HG02852 (cell line): ENCODE measurements at regions not wholly inside any gene's neighbourhood (a gene's known extent, or its start where the extent isn't known, plus 50 kb on each side); places are given as distances from the start of the nearest gene placed in this dataset.

Experiments
- ATAC-seq: cut with Tn5 transposase; IDR thresholded peaks from one replicate; pipeline ENCODE4 v1.9.1; 2021; ENCODE audit warnings: mild to moderate bottlenecking, moderate library complexity; ENCODE audit not compliant: unreplicated experiment

GRCh38 chr3:94179059-94179458 lies 116.2 kb downstream of the NSUN3 start:
- no peak for ATAC-seq

- no peak for ATAC-seq
These were observed 120.7 kb downstream of the NSUN3 start for GRCh38 chr3:94183551-94183950.

- no peak for ATAC-seq
These were observed 121.9 kb downstream of the NSUN3 start for GRCh38 chr3:94184781-94185180.

- ATAC-seq, result no peak
These were observed 122.9 kb downstream of the NSUN3 start for GRCh38 chr3:94185753-94186152.

GRCh38 chr3:94187697-94188096 lies 124.8 kb downstream of the NSUN3 start:
- ATAC-seq, result no peak

- no peak for ATAC-seq
These were observed 132.5 kb downstream of the NSUN3 start for GRCh38 chr3:94195381-94195780.

GRCh38 chr3:94206291-94206690 lies 143.4 kb downstream of the NSUN3 start:
- ATAC-seq, result no peak

GRCh38 chr3:94210256-94210655 lies 147.4 kb downstream of the NSUN3 start:
- no peak for ATAC-seq

GRCh38 chr3:94217406-94217805 lies 154.5 kb downstream of the NSUN3 start:
- no peak for ATAC-seq

GRCh38 chr3:94220426-94220825 lies 157.6 kb downstream of the NSUN3 start:
- ATAC-seq, result no peak

- ATAC-seq, result no peak
These were observed 159.0 kb downstream of the NSUN3 start for GRCh38 chr3:94221829-94222228.

GRCh38 chr3:94225148-94225865 lies 162.4 kb downstream of the NSUN3 start:
- ATAC-seq, result no peak

- no peak for ATAC-seq
These were observed 163.2 kb downstream of the NSUN3 start for GRCh38 chr3:94226078-94226477.

- no peak for ATAC-seq
These were observed 170.1 kb downstream of the NSUN3 start for GRCh38 chr3:94232921-94233320.

- peak; percentile 61 for ATAC-seq
These were observed 171.4 kb downstream of the NSUN3 start for GRCh38 chr3:94234177-94234788.

GRCh38 chr3:94241986-94242385 lies 179.1 kb downstream of the NSUN3 start:
- no peak for ATAC-seq

- no peak for ATAC-seq
These were observed 183.3 kb downstream of the NSUN3 start for GRCh38 chr3:94246171-94246570.

GRCh38 chr3:94248042-94248441 lies 185.2 kb downstream of the NSUN3 start:
- no peak for ATAC-seq

GRCh38 chr3:94249491-94250079 lies 186.7 kb downstream of the NSUN3 start:
- peak; percentile 96 for ATAC-seq

GRCh38 chr3:94251566-94251965 lies 188.7 kb downstream of the NSUN3 start:
- no peak for ATAC-seq

- ATAC-seq, result no peak
These were observed 189.5 kb downstream of the NSUN3 start for GRCh38 chr3:94252316-94252715.
